ENCODE measurements at regions not wholly inside any gene's neighbourhood (a gene's known extent, or its start where the extent isn't known, plus 50 kb on each side); places are given as distances from the start of the nearest gene placed in this dataset.

GRCh38 chr15:97482521-97482920 lies 478.0 kb upstream of the ARRDC4 start:
- ATAC-seq = no peak
- TF ChIP-seq ZNF565 (CRISPR knock-in tag; conservative IDR thresholded peaks at IDR 0.05; ENCODE audit: low read depth) (no peak), ZC3H10 (CRISPR knock-in tag; IDR thresholded peaks at IDR 0.05) (no peak), ARNTL (CRISPR knock-in tag; IDR thresholded peaks at IDR 0.05; ENCODE audit: borderline replicate concordance, low read depth) (no peak), POU6F1 (CRISPR knock-in tag; IDR thresholded peaks at IDR 0.05; ENCODE audit: borderline replicate concordance, low read depth) (no peak), RARB (CRISPR knock-in tag; IDR thresholded peaks at IDR 0.05) (no peak), PPARA (CRISPR knock-in tag; IDR thresholded peaks at IDR 0.05; ENCODE audit: borderline replicate concordance) (no peak), ESRRG (CRISPR knock-in tag; IDR thresholded peaks at IDR 0.05) (no peak), BACH2 (CRISPR knock-in tag; IDR thresholded peaks at IDR 0.05; ENCODE audit: borderline replicate concordance) (no peak), TOX (CRISPR knock-in tag; IDR thresholded peaks at IDR 0.05; ENCODE audit: borderline replicate concordance) (no peak)

GRCh38 chr15:97483232-97483631 lies 477.3 kb upstream of the ARRDC4 start:
- TF ChIP-seq ZFP30 (CRISPR knock-in tag; IDR thresholded peaks at IDR 0.05) (no peak), TOX (CRISPR knock-in tag; IDR thresholded peaks at IDR 0.05; ENCODE audit: borderline replicate concordance) (no peak), PATZ1 (CRISPR knock-in tag; IDR thresholded peaks at IDR 0.05; ENCODE audit: borderline replicate concordance) (no peak), ISL1 (CRISPR knock-in tag; IDR thresholded peaks at IDR 0.05) (no peak), POU6F1 (CRISPR knock-in tag; IDR thresholded peaks at IDR 0.05; ENCODE audit: borderline replicate concordance, low read depth) (no peak), RARB (CRISPR knock-in tag; IDR thresholded peaks at IDR 0.05) (no peak), ARNTL (CRISPR knock-in tag; IDR thresholded peaks at IDR 0.05; ENCODE audit: borderline replicate concordance, low read depth) (no peak), BACH2 (CRISPR knock-in tag; IDR thresholded peaks at IDR 0.05; ENCODE audit: borderline replicate concordance) (no peak), ESRRG (CRISPR knock-in tag; IDR thresholded peaks at IDR 0.05) (no peak), GLIS3 (CRISPR knock-in tag; IDR thresholded peaks at IDR 0.05) (no peak), ZNF565 (CRISPR knock-in tag; conservative IDR thresholded peaks at IDR 0.05; ENCODE audit: low read depth) (no peak), ZFP3 (CRISPR knock-in tag; IDR thresholded peaks at IDR 0.05) (no peak), CSRNP3 (CRISPR knock-in tag; IDR thresholded peaks at IDR 0.05) (no peak), TSHZ2 (CRISPR knock-in tag; IDR thresholded peaks at IDR 0.05) (no peak), ZNF70 (CRISPR knock-in tag; IDR thresholded peaks at IDR 0.05) (no peak), CREB5 (CRISPR knock-in tag; IDR thresholded peaks at IDR 0.05; ENCODE audit: low read depth) (no peak), CSDC2 (CRISPR knock-in tag; IDR thresholded peaks at IDR 0.05) (no peak)
- no peak for ATAC-seq

All from SK-N-SH treated with all-trans-retinoic acid at 6 μM for 48 hours (cell line).